Ectodermal cell (in vitro differentiated cells): ENCODE measurements at regions not wholly inside any gene's neighbourhood (a gene's known extent, or its start where the extent isn't known, plus 50 kb on each side); places are given as distances from the start of the nearest gene placed in this dataset.

Experiments used
- H3K27ac ChIP-seq: 2 replicates; pipeline ENCODE4 v1.7.0; 2013; ENCODE audit warnings: mild to moderate bottlenecking, low read depth, low read length; ENCODE audit not compliant: insufficient read depth, poor library complexity, severe bottlenecking
- H3K27me3 ChIP-seq: 2 replicates; pipeline ENCODE4 v1.7.0; 2013; ENCODE audit warnings: mild to moderate bottlenecking, low read length; ENCODE audit not compliant: insufficient read depth, control insufficient read depth, poor library complexity, severe bottlenecking
- H3K36me3 ChIP-seq: one replicate; pipeline ENCODE4 v1.7.0; 2013; ENCODE audit warnings: low read length; ENCODE audit not compliant: control insufficient read depth, insufficient read depth
- H3K4me1 ChIP-seq: one replicate; pipeline ENCODE4 v1.7.0; 2013; ENCODE audit warnings: low read length; ENCODE audit not compliant: control insufficient read depth, insufficient read depth
- H3K4me3 ChIP-seq: 2 replicates; pipeline ENCODE4 v1.7.0; 2013; ENCODE audit warnings: low read depth, low read length, control low read depth; ENCODE audit not compliant: insufficient read depth
- H3K9me3 ChIP-seq: 2 replicates; pipeline ENCODE4 v1.7.0; 2013; ENCODE audit warnings: mild to moderate bottlenecking, low read length, moderate library complexity; ENCODE audit not compliant: control insufficient read depth
- WGBS, 2 experiments: methylation state at CpG; one replicate each; pipeline ENCODE4 v1.1.7; 2013; ENCODE audit warnings: missing lambda C conversion rate in 2 of 2; 5-methylcytosine and 5-hydroxymethylcytosine counted together

DNA sequence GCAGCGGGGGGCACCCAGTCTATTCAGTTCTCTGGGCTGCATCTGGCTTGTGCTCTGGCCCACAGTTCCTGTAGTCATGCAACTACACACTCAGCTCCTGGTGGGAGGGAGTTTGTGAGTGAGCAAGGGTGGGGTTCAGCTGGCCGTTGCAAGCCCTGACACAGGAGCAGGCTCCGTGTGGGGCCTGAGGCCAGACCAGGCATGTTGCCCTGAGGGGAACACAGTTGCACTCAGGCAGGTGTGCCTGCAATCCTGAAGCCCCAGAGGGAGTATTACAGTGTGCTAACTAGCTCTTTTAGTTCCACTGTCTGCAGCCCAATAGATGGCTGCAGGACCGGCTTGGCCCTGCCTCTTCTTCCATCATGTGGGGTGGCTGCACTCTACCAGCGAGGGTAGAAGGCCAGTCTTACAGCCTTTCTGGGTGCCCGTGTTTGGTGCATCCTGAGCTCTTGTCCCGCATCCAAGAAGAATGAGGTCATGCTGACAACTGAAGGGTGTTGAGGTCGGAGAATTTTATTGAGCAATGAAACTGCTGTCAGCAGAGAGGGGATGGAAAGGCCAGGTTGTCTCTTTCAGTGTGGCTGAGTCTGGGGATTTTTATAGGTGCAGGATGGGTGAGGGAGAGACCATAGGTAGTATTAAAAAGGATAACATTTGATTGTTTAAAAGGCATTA, 49.9 kb upstream of the ELAC2 start:
- H3K36me3 ChIP-seq: no peaks in the 10 kb centered on the region
- H3K4me1 ChIP-seq: no peaks in the 10 kb centered on the region
- H3K9me3 ChIP-seq: no peaks in the 10 kb centered on the region
- H3K27ac ChIP-seq: no peak overlapping the region
- H3K27me3 ChIP-seq: no peaks in the 10 kb centered on the region
- H3K4me3 ChIP-seq: no peak overlapping the region
- 83% methylated on average over 8 of the region's 8 CpGs for WGBS, 2 experiments
